OCI-LY1 (cell line): ENCODE measurements at regions not wholly inside any gene's neighbourhood (a gene's known extent, or its start where the extent isn't known, plus 50 kb on each side); places are given as distances from the start of the nearest gene placed in this dataset.

Experiments used
- H2AFZ ChIP-seq: fragments of 200-600 bp; sonication (generic), shearing (Covaris generic); 2 replicates; pipeline ENCODE4 v1.6.0; 2014; ENCODE audit warnings: antibody characterized with exemption, mild to moderate bottlenecking, low read length
- H3F3A ChIP-seq: fragments of 200-600 bp; sonication (generic), shearing (Covaris generic); 2 replicates; pipeline ENCODE4 v1.6.0; 2014; ENCODE audit warnings: mild to moderate bottlenecking, antibody characterized with exemption, low read length, moderate library complexity; ENCODE audit not compliant: insufficient read depth
- H3K27ac ChIP-seq: fragments of 200-600 bp; sonication (generic); 2 replicates; pipeline ENCODE4 v1.5.1; 2014; ENCODE audit warnings: low read length, mixed run types, mild to moderate bottlenecking, low read depth; ENCODE audit not compliant: poor library complexity, severe bottlenecking
- H3K27me3 ChIP-seq: fragments of 200-600 bp; sonication (generic); 2 replicates; pipeline ENCODE4 v1.6.0; 2014; ENCODE audit warnings: antibody characterized with exemption, mild to moderate bottlenecking, low read length, moderate library complexity; ENCODE audit not compliant: insufficient read depth
- H3K36me3 ChIP-seq: fragments of 200-600 bp; sonication (generic); 2 replicates; pipeline ENCODE4 v1.6.1; 2014; ENCODE audit warnings: mild to moderate bottlenecking, antibody characterized with exemption, low read length, moderate library complexity, mixed read lengths; ENCODE audit not compliant: insufficient read depth
- H3K4me1 ChIP-seq: fragments of 200-600 bp; sonication (generic); 2 replicates; pipeline ENCODE4 v1.5.1; 2014; ENCODE audit warnings: mild to moderate bottlenecking, low read length, moderate library complexity; ENCODE audit not compliant: insufficient read depth, severe bottlenecking
- H3K4me2 ChIP-seq: fragments of 200-600 bp; sonication (generic), shearing (Covaris generic); 2 replicates; pipeline ENCODE4 v1.6.1; 2014; ENCODE audit warnings: low read length
- H3K4me3 ChIP-seq: fragments of 200-600 bp; sonication (generic); 2 replicates; pipeline ENCODE4 v1.5.1; 2014; ENCODE audit warnings: low read length, low read depth, mild to moderate bottlenecking, mixed read lengths; ENCODE audit not compliant: poor library complexity, severe bottlenecking
- H3K79me2 ChIP-seq: fragments of 200-600 bp; shearing (Covaris generic); 2 replicates; pipeline ENCODE4 v1.6.1; 2016; ENCODE audit warnings: mixed run types, low read length, mixed read lengths; ENCODE audit not compliant: insufficient read depth
- H3K9ac ChIP-seq: fragments of 200-600 bp; sonication (generic), shearing (Covaris generic); 2 replicates; pipeline ENCODE4 v1.6.1; 2014; ENCODE audit warnings: mild to moderate bottlenecking, low read length, mixed read lengths
- H3K9me2 ChIP-seq: fragments of 200-600 bp; sonication (generic), shearing (Covaris generic); 2 replicates; pipeline ENCODE4 v1.6.1; 2014; ENCODE audit warnings: low read depth, mild to moderate bottlenecking, low read length, mixed read lengths
- H3K9me3 ChIP-seq: fragments of 200-600 bp; shearing (Covaris generic); 2 replicates; pipeline ENCODE4 v1.6.1; 2014; ENCODE audit warnings: low read length, mixed read lengths
- H4K20me1 ChIP-seq: fragments of 200-600 bp; sonication (generic), shearing (Covaris generic); 2 replicates; pipeline ENCODE4 v1.6.0; 2016; ENCODE audit warnings: mild to moderate bottlenecking, low read length; ENCODE audit not compliant: insufficient read depth
- CTCF ChIP-seq: fragments of 200-600 bp; sonication (generic), shearing (Covaris generic); IDR thresholded peaks from 2 replicates; pipeline ENCODE4 v1.5.1; 2017; ENCODE audit warnings: mild to moderate bottlenecking, antibody characterized with exemption, low read length, moderate library complexity, mixed read lengths
- EZH2 ChIP-seq: fragments of 200-600 bp; sonication (generic), shearing (Covaris generic); IDR thresholded peaks from 2 replicates; pipeline ENCODE4 v1.8.0; 2017; ENCODE audit warnings: borderline replicate concordance, mixed run types, mild to moderate bottlenecking, antibody characterized with exemption, low read length, moderate library complexity, mixed read lengths

- no peaks in the 10 kb centered on the region for H3K9me3 ChIP-seq
- no peak for TF ChIP-seq EZH2
- TF ChIP-seq CTCF = no peak
- H3K27me3 ChIP-seq = no peaks in the 10 kb centered on the region
- no peaks in the 10 kb centered on the region for H3K36me3 ChIP-seq
- H3K27ac ChIP-seq = no peak overlapping the region
- no peak overlapping the region for H3K4me2 ChIP-seq
- no peaks in the 10 kb centered on the region for H4K20me1 ChIP-seq
- no peaks in the 10 kb centered on the region for H3K4me1 ChIP-seq
- H3K9me2 ChIP-seq = no peaks in the 10 kb centered on the region
- H3F3A ChIP-seq = no peaks in the 10 kb centered on the region
- no peaks in the 10 kb centered on the region for H3K79me2 ChIP-seq
- H2AFZ ChIP-seq = no peak overlapping the region
- no peak overlapping the region for H3K4me3 ChIP-seq
- no peak overlapping the region for H3K9ac ChIP-seq
These were observed 63.4 kb upstream of the IL12A start for GRCh38 chr3:159925248-159925647.

GRCh38 chr3:159926573-159926972 is 62.1 kb upstream of the IL12A start:
- Histone ChIP-seq H3K79me2 (no peaks in the 10 kb centered on the region), H3K36me3 (no peaks in the 10 kb centered on the region), H3K4me1 (no peaks in the 10 kb centered on the region)

GRCh38 chr3:159928071-159928491 is 60.6 kb upstream of the IL12A start:
- Histone ChIP-seq H2AFZ (no peak overlapping the region), H3K9ac (no peak overlapping the region)
- no peak for TF ChIP-seq EZH2

More at GRCh38 chr3:159926573-159926972, 62.1 kb upstream of the IL12A start:
- H3K4me3 ChIP-seq = no peak overlapping the region
- TF ChIP-seq CTCF (no peak), EZH2 (no peak)
- H3K9me2 ChIP-seq = no peaks in the 10 kb centered on the region
- H4K20me1 ChIP-seq = no peaks in the 10 kb centered on the region
- H3K27me3 ChIP-seq = no peaks in the 10 kb centered on the region
- no peak overlapping the region for H3K4me2 ChIP-seq
- H3K9me3 ChIP-seq = no peaks in the 10 kb centered on the region
- no peaks in the 10 kb centered on the region for H3F3A ChIP-seq
- no peak overlapping the region for H3K27ac ChIP-seq
- no peak overlapping the region for H2AFZ ChIP-seq
- no peak overlapping the region for H3K9ac ChIP-seq

GRCh38 chr3:159928666-159929065 is 60.0 kb upstream of the IL12A start:
- Histone ChIP-seq H3K4me3 (no peak overlapping the region), H3F3A (no peaks in the 10 kb centered on the region), H4K20me1 (no peaks in the 10 kb centered on the region), H2AFZ (no peak overlapping the region), H3K79me2 (no peaks in the 10 kb centered on the region), H3K4me2 (no peak overlapping the region), H3K9ac (no peak overlapping the region), H3K4me1 (no peaks in the 10 kb centered on the region), H3K27ac (no peak overlapping the region), H3K27me3 (no peaks in the 10 kb centered on the region), H3K9me2 (no peaks in the 10 kb centered on the region), H3K36me3 (no peaks in the 10 kb centered on the region), H3K9me3 (no peaks in the 10 kb centered on the region)
- TF ChIP-seq EZH2 = no peak

More at GRCh38 chr3:159928071-159928491, 60.6 kb upstream of the IL12A start:
- H3K9me3 ChIP-seq = no peaks in the 10 kb centered on the region
- H3K4me1 ChIP-seq = no peaks in the 10 kb centered on the region
- H3K36me3 ChIP-seq = no peaks in the 10 kb centered on the region
- no peak overlapping the region for H3K4me3 ChIP-seq
- H4K20me1 ChIP-seq = no peaks in the 10 kb centered on the region
- H3K9me2 ChIP-seq = no peaks in the 10 kb centered on the region
- H3K4me2 ChIP-seq = no peak overlapping the region
- H3K79me2 ChIP-seq = no peaks in the 10 kb centered on the region
- no peak overlapping the region for H3K27ac ChIP-seq
- H3K27me3 ChIP-seq = no peaks in the 10 kb centered on the region
- H3F3A ChIP-seq = no peaks in the 10 kb centered on the region
